IMR-90 (cell line): ENCODE measurements at regions not wholly inside any gene's neighbourhood (a gene's known extent, or its start where the extent isn't known, plus 50 kb on each side); places are given as distances from the start of the nearest gene placed in this dataset.

Experiments
- ATAC-seq: fragments of 200-7000 bp; cut with Tn5 transposase; 2 replicates; pipeline ENCODE4 v1.9.1; 2020; ENCODE audit warnings: low read depth, mild to moderate bottlenecking, moderate library complexity
- BruUV-seq: library from RNA; stranded (reverse); fragments of 400-500 nt; replicated peaks from 2 replicates; lab custom pipeline; 2021; lab: Mats Ljungman, UMichigan
- CTCF ChIA-PET: fragments of 300-600 bp; formaldehyde crosslinking; extraction: SDS; loops from one replicate; lab custom pipeline; 2021; ENCODE audit warnings: antibody characterized with exemption; lab: Yijun Ruan, JAX
- POLR2A ChIA-PET: fragments of 300-600 bp; sonication (Branson Sonifier 250); formaldehyde crosslinking; loops from one replicate; lab custom pipeline; 2022; ENCODE audit warnings: antibody characterized with exemption; ENCODE audit not compliant: unreplicated experiment; lab: Charles Lee
- DNase-seq: peaks from one replicate; pipeline ENCODE4 v3.0.0; 2013
- H2AFZ ChIP-seq: replicated peaks from 2 replicates; pipeline ENCODE3; 2013; ENCODE audit warnings: low read length, mild to moderate bottlenecking; ENCODE audit not compliant: poor library complexity
- H2AK5ac ChIP-seq: 2 replicates; pipeline ENCODE4 v1.6.1; 2013; ENCODE audit warnings: low read depth, low read length, inconsistent platforms
- H2AK9ac ChIP-seq: replicated peaks from 2 replicates; pipeline ENCODE3; 2013; ENCODE audit warnings: mild to moderate bottlenecking, low read depth, low read length, moderate library complexity; ENCODE audit not compliant: poor library complexity
- H2BK120ac ChIP-seq: 2 replicates; pipeline ENCODE4 v1.6.1; 2013; ENCODE audit warnings: low read depth, low read length, inconsistent platforms
- H2BK15ac ChIP-seq: 3 replicates; pipeline ENCODE4 v1.6.1; 2013; ENCODE audit warnings: low read depth, low read length, inconsistent platforms
- H2BK20ac ChIP-seq: 2 replicates; pipeline ENCODE4 v1.6.1; 2013; ENCODE audit warnings: low read depth, mild to moderate bottlenecking, inconsistent platforms, low read length, moderate library complexity
- H2BK5ac ChIP-seq: 2 replicates; pipeline ENCODE4 v1.6.1; 2013; ENCODE audit warnings: mild to moderate bottlenecking, low read depth, low read length, inconsistent platforms; ENCODE audit not compliant: poor library complexity, severe bottlenecking
- H3K14ac ChIP-seq: replicated peaks from 2 replicates; pipeline ENCODE4 v1.6.1; 2013; ENCODE audit warnings: low read depth, low read length, inconsistent platforms
- H3K18ac ChIP-seq: 2 replicates; pipeline ENCODE4 v1.6.1; 2013; ENCODE audit warnings: low read depth, low read length, control low read depth
- H3K23ac ChIP-seq: 2 replicates; pipeline ENCODE4 v1.6.1; 2013; ENCODE audit warnings: low read depth, low read length, inconsistent platforms
- H3K27ac ChIP-seq: 2 replicates; pipeline ENCODE4 v1.5.1; 2013; ENCODE audit warnings: mild to moderate bottlenecking, control low read depth, low read length; ENCODE audit not compliant: insufficient read depth
- H3K27me3 ChIP-seq: 2 replicates; pipeline ENCODE4 v1.6.1; 2013; ENCODE audit warnings: low read length; ENCODE audit not compliant: control insufficient read depth, insufficient read depth
- H3K36me3 ChIP-seq: 2 replicates; pipeline ENCODE4 v1.6.1; 2013; ENCODE audit warnings: low read length, mixed read lengths; ENCODE audit not compliant: control insufficient read depth, insufficient read depth
- H3K4ac ChIP-seq: 2 replicates; pipeline ENCODE4 v1.6.1; 2013; ENCODE audit warnings: low read depth, low read length, inconsistent platforms
- H3K4me1 ChIP-seq: 2 replicates; pipeline ENCODE4 v1.6.1; 2013; ENCODE audit warnings: low read length, mixed read lengths; ENCODE audit not compliant: control insufficient read depth, insufficient read depth
- H3K4me2 ChIP-seq: 2 replicates; pipeline ENCODE4 v1.6.1; 2013; ENCODE audit warnings: low read depth, mild to moderate bottlenecking, control low read depth, low read length, moderate library complexity
- H3K4me3 ChIP-seq: 2 replicates; pipeline ENCODE4 v1.5.1; 2013; ENCODE audit warnings: low read depth, mild to moderate bottlenecking, control low read depth, low read length, moderate library complexity; ENCODE audit not compliant: insufficient read depth
- H3K56ac ChIP-seq: 2 replicates; pipeline ENCODE4 v1.6.1; 2013; ENCODE audit warnings: low read length, inconsistent platforms; ENCODE audit not compliant: insufficient read depth; ENCODE audit errors: extremely low read depth
- H3K79me1 ChIP-seq, 2 experiments: 2 replicates each; pipeline ENCODE4 v1.6.1; 2013; ENCODE audit warnings: low read length in 2 of 2, inconsistent platforms in 1 of 2, low read depth in 1 of 2
- H3K9ac ChIP-seq: 2 replicates; pipeline ENCODE4 v1.6.1; 2013; ENCODE audit warnings: low read depth, low read length, control low read depth
- H3K9me1 ChIP-seq: 2 replicates; pipeline ENCODE4 v1.6.1; 2013; ENCODE audit warnings: low read length, inconsistent platforms; ENCODE audit not compliant: insufficient read depth
- H3K9me3 ChIP-seq: 2 replicates; pipeline ENCODE4 v1.6.1; 2013; ENCODE audit warnings: low read length; ENCODE audit not compliant: control insufficient read depth, insufficient read depth
- H4K20me1 ChIP-seq: 2 replicates; pipeline ENCODE4 v1.6.1; 2013; ENCODE audit warnings: low read length, inconsistent platforms; ENCODE audit not compliant: insufficient read depth
- H4K5ac ChIP-seq: 2 replicates; pipeline ENCODE4 v1.6.1; 2013; ENCODE audit warnings: mild to moderate bottlenecking, low read depth, low read length, control low read depth
- H4K8ac ChIP-seq, 2 experiments: 2 replicates each; pipeline ENCODE4 v1.6.1; 2013; ENCODE audit warnings: low read depth in 2 of 2, low read length in 2 of 2, control low read depth in 1 of 2, inconsistent platforms in 1 of 2
- H4K91ac ChIP-seq: 2 replicates; pipeline ENCODE4 v1.6.1; 2013; ENCODE audit warnings: low read depth, low read length, inconsistent platforms; ENCODE audit not compliant: insufficient read depth
- BHLHE40 ChIP-seq: fragments of 150-350 bp; IDR thresholded peaks from 2 replicates; pipeline ENCODE4 v1.6.1; 2016; ENCODE audit warnings: mild to moderate bottlenecking, low read depth, low read length
- CEBPB ChIP-seq: IDR thresholded peaks from 2 replicates; pipeline ENCODE4 v1.6.1; 2012; ENCODE audit warnings: low read depth, low read length, improper control_type of control experiment
- FOS ChIP-seq: fragments of 150-350 bp; IDR thresholded peaks from 2 replicates; pipeline ENCODE4 v1.6.1; 2016; ENCODE audit warnings: low read depth, low read length
- MAFK ChIP-seq: IDR thresholded peaks from 2 replicates; pipeline ENCODE4 v1.6.1; 2012; ENCODE audit warnings: low read depth, low read length, improper control_type of control experiment
- MAZ ChIP-seq: IDR thresholded peaks from 2 replicates; pipeline ENCODE4 v1.6.1; 2012; ENCODE audit warnings: low read depth, mild to moderate bottlenecking, low read length, improper control_type of control experiment, moderate library complexity, borderline replicate concordance
- POLR2A ChIP-seq: IDR thresholded peaks from 2 replicates; pipeline ENCODE4 v1.6.1; 2012; ENCODE audit warnings: mild to moderate bottlenecking, low read depth, low read length
- RAD21 ChIP-seq: IDR thresholded peaks from 2 replicates; pipeline ENCODE4 v1.6.1; 2012; ENCODE audit warnings: low read length, improper control_type of control experiment
- SMC3 ChIP-seq: fragments of 150-350 bp; IDR thresholded peaks from 2 replicates; pipeline ENCODE4 v1.6.1; 2016; ENCODE audit warnings: low read depth, mild to moderate bottlenecking, antibody characterized with exemption, low read length, moderate library complexity
- WGBS, 2 experiments: methylation state at CpG; one replicate each; pipeline versions ENCODE4 v1.1.5 to v1.1.7; 2013; ENCODE audit warnings: missing lambda C conversion rate in 2 of 2; ENCODE audit not compliant: insufficient read length in 1 of 2; ENCODE audit errors: extremely low coverage in 2 of 2; 5-methylcytosine and 5-hydroxymethylcytosine counted together
- dilution Hi-C: fragments of 300-500 bp; cut with HindIII; formaldehyde crosslinking; loops from one replicate; pipeline ENCODE4 v1.14.3; 2018; ENCODE audit warnings: low sequenced_read_pairs; ENCODE audit not compliant: unreplicated experiment
- in situ Hi-C: fragments of 300-500 bp; cut with MboI; formaldehyde crosslinking; loops from 3 replicates; pipeline ENCODE4 v1.14.3; 2019; ENCODE audit warnings: low sequenced_read_pairs, inconsistent platforms, mixed read lengths
- intact Hi-C: fragments of 100-400 bp; cut with micrococcal nuclease; formaldehyde crosslinking; loops from 2 replicates; pipeline ENCODE4 v1.10.0; 2022
- TF ChIP-seq, protein P1 (sequence below): conservative IDR thresholded peaks from 2 replicates; pipeline ENCODE4 v1.5.1; 2012; ENCODE audit warnings: mild to moderate bottlenecking, low read depth, low read length, improper control_type of control experiment

DNA sequence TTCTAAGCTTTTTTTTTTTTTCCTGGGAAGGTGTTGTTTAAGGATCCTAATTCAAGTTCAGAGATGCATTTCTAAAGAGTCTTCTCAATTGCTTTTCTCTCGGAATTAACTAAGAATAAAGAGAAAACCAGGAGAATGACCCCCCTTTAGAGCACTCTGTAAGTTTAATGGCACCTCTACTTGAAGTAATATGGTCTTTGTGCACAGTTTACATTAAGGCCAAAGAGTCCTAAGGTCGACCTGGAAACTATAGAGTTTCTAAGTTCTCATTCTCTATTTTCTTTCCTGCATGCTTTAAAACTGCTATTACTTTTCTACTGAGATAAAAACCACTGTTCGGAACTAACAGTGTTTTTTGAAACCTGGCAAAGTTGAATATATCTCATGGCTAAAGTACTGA, 923.1 kb upstream of the CDH10 start:
- BruUV-seq, result no TSS peak
- dilution Hi-C loops, result no loop called here
- Histone ChIP-seq H2AFZ (no peak overlapping the region), H3K9me1 (no peaks in the 10 kb centered on the region), H2AK9ac (no peak overlapping the region), H3K27me3 (no peaks in the 10 kb centered on the region), H4K5ac (no peak overlapping the region), H2BK15ac (no peak overlapping the region), H3K56ac (no peak overlapping the region), H3K4me2 (no peak overlapping the region), H3K4me3 (no peak overlapping the region), H3K23ac (no peak overlapping the region), H3K27ac (no peak overlapping the region), H3K4ac (no peak overlapping the region), H2BK20ac (no peak overlapping the region), H3K79me1 (no peaks in the 10 kb centered on the region), H4K91ac (no peak overlapping the region), H2BK5ac (no peak overlapping the region), H3K14ac (no peak overlapping the region), H4K8ac (no peak overlapping the region), H3K4me1 (no peaks in the 10 kb centered on the region), H2BK120ac (no peak overlapping the region), H2AK5ac (no peak overlapping the region), H3K9me3 (peaks cover 10% of the 10 kb centered on the region; the same call in 1 of the 2 replicates), H3K18ac (no peak overlapping the region), H4K20me1 (no peaks in the 10 kb centered on the region), H3K36me3 (no peaks in the 10 kb centered on the region), H3K9ac (no peak overlapping the region)
- CTCF ChIA-PET, result interaction anchor here (0.6 kb wide), 2 partner anchors 46 to 205 kb away, joined by 3 read pairs; no protein-coding TSS in a partner anchor
- ATAC-seq, result no peak
- intact Hi-C loops, result no loop called here
- in situ Hi-C loops, result no loop called here
- no peak for DNase-seq
- TF ChIP-seq MAZ (no peak), SMC3 (no peak), MAFK (no peak), BHLHE40 (no peak), CEBPB (no peak), FOS (no peak), RAD21 (no peak), POLR2A (no peak)
- TF ChIP-seq, protein P1, sequence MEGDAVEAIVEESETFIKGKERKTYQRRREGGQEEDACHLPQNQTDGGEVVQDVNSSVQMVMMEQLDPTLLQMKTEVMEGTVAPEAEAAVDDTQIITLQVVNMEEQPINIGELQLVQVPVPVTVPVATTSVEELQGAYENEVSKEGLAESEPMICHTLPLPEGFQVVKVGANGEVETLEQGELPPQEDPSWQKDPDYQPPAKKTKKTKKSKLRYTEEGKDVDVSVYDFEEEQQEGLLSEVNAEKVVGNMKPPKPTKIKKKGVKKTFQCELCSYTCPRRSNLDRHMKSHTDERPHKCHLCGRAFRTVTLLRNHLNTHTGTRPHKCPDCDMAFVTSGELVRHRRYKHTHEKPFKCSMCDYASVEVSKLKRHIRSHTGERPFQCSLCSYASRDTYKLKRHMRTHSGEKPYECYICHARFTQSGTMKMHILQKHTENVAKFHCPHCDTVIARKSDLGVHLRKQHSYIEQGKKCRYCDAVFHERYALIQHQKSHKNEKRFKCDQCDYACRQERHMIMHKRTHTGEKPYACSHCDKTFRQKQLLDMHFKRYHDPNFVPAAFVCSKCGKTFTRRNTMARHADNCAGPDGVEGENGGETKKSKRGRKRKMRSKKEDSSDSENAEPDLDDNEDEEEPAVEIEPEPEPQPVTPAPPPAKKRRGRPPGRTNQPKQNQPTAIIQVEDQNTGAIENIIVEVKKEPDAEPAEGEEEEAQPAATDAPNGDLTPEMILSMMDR, result no peak
- POLR2A ChIA-PET, result no interaction called here
- WGBS, 2 experiments, result no CpG with 5 or more reads among the region's 3 CpGs
